WI38 (cell line): ENCODE measurements at regions not wholly inside any gene's neighbourhood (a gene's known extent, or its start where the extent isn't known, plus 50 kb on each side); places are given as distances from the start of the nearest gene placed in this dataset.
"Not testable (repeated sequence)": the region's sequence is repeated elsewhere in the genome, so short reads cannot be mapped to it uniquely, and the experiment has no call there.

Experiments
- H3K4me3 ChIP-seq: 2 replicates; pipeline ENCODE4 v1.5.1; 2011; ENCODE audit warnings: low read depth, mild to moderate bottlenecking, control low read depth, low read length
- TF ChIP-seq, protein P1 (sequence below): IDR thresholded peaks from 2 replicates; pipeline ENCODE4 v1.5.1; 2012; ENCODE audit warnings: low read depth, mild to moderate bottlenecking, control low read depth, low read length

DNA sequence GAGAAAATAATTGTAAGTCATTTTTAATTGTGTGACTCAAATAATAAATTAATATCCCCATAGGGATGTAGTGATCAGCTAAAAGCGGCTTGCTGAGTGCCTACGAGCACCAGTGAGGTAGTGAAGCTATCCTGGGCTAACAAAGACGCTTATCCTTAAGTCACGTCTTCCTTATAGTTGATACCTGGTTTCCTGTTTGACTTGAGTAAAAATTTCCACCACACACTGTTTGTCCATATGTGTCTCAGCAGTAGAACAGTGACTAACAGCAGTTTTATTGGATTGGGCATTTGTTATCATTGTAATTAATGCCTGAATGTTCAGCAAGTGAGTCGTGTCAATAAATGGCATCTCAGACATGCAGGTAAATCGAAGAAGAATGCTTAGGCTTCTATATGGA, 241.1 kb downstream of the GRXCR1 start:
- TF ChIP-seq, protein P1, sequence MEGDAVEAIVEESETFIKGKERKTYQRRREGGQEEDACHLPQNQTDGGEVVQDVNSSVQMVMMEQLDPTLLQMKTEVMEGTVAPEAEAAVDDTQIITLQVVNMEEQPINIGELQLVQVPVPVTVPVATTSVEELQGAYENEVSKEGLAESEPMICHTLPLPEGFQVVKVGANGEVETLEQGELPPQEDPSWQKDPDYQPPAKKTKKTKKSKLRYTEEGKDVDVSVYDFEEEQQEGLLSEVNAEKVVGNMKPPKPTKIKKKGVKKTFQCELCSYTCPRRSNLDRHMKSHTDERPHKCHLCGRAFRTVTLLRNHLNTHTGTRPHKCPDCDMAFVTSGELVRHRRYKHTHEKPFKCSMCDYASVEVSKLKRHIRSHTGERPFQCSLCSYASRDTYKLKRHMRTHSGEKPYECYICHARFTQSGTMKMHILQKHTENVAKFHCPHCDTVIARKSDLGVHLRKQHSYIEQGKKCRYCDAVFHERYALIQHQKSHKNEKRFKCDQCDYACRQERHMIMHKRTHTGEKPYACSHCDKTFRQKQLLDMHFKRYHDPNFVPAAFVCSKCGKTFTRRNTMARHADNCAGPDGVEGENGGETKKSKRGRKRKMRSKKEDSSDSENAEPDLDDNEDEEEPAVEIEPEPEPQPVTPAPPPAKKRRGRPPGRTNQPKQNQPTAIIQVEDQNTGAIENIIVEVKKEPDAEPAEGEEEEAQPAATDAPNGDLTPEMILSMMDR: no peak
- H3K4me3 ChIP-seq: no peak overlapping the region

DNA sequence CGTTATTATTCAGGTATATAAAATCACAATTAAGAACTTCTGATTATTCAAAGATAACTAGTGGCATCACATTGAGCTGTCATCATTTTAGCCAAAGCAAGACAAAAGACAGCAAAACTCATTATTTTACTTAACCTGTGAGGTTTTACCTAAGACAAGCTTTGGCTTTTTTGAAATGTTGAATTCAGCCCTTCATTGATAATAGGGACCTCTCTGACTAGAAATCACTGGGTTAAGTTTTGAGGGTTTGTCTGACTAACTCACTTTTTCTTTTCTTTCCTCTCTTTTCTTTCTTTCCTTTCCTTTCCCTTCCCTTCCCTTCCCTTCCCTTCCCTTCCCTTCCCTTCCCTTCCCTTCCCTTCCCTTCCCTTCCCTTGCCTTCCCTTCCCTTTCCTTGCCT, 244.2 kb downstream of the GRXCR1 start:
- TF ChIP-seq, protein P1: no peak
- no peak overlapping the region for H3K4me3 ChIP-seq

DNA sequence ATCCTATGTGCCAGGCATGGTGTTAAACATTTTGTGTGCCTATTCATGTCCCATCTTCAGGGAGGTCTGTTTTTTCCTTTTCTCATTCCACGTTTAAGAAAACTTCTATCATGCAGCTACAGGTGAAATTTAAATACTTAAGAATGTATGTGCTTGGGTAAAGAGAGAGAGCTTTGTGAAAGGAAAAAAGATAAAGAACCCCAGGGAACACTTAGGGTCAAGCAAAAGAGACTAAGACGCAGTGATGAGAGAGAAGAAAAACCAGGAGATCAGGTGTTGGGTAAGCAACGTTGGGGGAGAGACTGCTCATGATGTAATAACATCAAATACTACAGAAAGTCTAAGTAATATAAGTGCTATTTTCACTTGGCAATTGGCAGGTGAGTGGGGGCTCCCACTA, 253.7 kb downstream of the GRXCR1 start:
- TF ChIP-seq, protein P1: no peak
- no peak overlapping the region for H3K4me3 ChIP-seq

DNA sequence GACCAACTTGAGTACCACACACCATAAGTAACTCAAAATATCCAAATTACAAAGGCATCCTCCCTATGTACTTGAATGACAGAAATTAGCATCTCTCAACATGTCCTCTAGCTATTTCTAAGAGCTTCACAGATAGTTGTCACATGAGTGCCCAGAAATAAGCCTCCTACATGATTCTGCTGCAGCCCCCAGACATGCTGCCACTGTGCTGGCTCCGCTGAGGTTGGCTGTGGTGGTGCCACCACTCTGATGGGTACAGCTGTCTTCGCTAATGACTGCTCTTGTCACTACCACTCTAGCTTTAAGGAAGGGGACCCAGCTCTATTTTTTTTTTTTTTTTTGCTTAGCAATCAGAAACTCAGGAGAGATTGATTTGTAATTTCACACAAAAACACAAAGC, 256.0 kb downstream of the GRXCR1 start:
- TF ChIP-seq, protein P1: no peak

DNA sequence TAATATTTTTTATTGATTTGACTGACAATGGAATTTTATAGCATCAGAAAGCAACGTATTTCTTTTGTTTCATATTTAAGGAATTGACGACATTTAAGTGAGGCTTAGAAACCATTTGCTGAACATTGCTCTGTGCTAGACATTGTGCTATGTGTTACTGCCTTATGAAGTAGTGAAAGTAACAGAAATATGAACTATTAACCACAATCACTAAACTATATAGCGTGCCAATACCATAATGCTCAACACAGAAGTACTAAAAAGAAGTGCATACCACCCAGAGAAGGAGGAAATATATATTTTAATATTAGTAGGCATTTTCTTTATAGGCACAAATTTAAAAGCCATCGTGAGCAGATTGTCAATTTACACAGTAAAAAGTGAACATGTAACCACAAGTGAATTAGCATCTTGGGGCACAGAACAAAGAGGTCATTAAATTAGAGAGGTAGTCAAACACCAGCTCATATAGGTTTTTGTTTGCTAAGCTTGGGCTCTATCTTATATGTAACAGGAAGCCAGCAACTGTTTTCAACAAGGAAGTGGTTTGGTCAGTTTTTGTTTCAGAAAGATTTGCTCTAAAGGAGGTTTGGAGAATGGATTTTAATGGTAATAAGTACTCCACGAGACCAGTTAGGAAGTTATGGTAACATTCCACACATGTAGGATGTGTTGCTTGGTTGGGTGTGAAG, 270.7 kb downstream of the GRXCR1 start:
- H3K4me3 ChIP-seq: no peak overlapping the region
- TF ChIP-seq, protein P1: no peak

More for the DNA sequence above, 256.0 kb downstream of the GRXCR1 start:
- H3K4me3 ChIP-seq: no peak overlapping the region

DNA sequence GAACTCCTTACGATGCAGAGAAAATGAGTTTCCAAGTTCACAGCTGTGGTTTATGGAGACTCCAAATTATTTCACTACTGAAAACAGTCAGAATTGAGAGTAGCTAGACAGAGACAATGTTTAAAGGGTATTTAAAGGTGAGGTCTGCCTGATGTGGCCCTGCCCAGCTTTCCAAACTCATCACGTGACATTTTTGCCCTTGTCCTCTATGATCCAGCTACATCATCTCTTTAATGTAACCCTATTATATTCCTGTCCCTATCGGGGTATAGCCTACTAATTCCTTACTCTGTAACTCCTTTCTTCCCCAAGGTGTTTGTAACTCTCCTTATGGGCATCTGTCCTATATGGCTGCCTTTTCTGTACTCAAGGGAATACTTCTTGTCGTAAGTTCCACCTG, 297.2 kb downstream of the GRXCR1 start:
- TF ChIP-seq, protein P1: no peak
- H3K4me3 ChIP-seq: no peak overlapping the region

DNA sequence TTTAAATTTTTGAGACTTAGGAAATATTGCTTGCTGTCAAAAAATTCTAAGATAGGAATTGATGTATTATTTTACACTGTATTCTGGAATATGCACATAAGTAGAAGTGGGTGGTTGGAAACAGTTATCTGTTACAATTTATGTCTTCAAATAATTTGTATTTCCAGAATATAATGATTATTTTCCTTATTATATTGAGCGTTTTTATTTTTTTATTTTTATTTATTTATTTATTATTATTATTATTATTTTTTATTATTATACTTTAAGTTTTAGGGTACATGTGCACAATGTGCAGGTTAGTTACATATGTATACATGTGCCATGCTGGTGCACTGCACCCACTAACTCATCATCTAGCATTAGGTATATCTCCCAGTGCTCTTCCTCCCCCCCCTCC, 320.1 kb downstream of the GRXCR1 start:
- not testable (repeated sequence) for H3K4me3 ChIP-seq

DNA sequence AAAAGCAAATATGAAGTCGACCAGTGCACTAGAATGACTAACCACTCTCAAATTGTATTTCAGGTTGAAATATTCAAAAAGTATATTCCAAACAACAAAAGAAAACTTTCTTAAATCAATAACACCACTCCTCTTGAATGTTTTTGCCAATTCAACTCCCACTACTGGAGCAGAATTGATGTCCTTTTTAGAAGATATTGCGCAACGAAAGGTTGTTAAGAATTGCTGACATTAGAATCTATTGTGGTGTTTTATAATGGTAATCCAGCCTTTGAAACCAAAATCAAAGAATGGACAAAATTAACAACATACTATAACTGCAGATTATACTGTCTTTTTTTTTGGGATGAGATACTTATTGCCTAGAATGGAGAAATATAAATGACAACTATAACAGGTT, 331.3 kb downstream of the GRXCR1 start:
- no peak overlapping the region for H3K4me3 ChIP-seq
- TF ChIP-seq, protein P1: no peak
